ENCODE measurements at regions not wholly inside any gene's neighbourhood (a gene's known extent, or its start where the extent isn't known, plus 50 kb on each side); places are given as distances from the start of the nearest gene placed in this dataset.

DNA sequence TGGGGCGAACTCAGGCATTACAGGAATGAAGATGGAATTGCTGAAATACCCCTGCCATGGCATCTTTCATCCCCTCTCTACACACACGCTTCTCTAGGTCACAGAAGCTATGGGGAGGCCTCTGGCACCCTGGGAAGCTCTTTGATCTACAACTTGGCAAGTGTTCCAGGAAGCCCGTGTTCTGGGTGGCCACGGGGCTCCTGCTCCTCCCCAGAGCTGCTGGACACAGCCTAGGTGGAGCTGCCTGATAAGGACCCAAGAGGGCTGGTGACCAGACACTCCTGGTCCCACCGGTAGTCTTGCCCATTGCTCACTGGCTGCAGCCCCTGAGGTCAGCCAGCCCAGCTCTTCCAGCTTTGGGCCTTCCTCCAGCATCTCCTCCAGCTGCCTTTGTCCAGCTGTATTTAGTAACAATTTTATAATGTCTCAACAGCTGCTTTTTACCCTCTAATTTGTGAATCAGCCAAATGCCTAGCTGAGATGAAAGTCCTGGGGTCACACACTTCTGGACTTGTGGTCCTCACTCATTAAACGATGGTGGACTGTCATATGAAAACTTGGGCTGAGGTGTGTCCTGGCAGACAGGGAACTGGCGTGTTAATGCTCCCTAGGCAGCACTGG, 72.8 kb upstream of the SPATA13 start:
- Histone ChIP-seq H3K9me3 (no peaks in the 10 kb centered on the region), H3K27me3 (0 out of 2 replicates have a peak, but pooled peaks cover 4% of the 10 kb centered on the region), H3K4me3 (ENCODE audit: low read depth, low read length) (no peak overlapping the region), H3K36me3 (no peaks in the 10 kb centered on the region), H3K4me1 (no peaks in the 10 kb centered on the region)
- no peak for DNase-seq
- TF ChIP-seq, protein P1, sequence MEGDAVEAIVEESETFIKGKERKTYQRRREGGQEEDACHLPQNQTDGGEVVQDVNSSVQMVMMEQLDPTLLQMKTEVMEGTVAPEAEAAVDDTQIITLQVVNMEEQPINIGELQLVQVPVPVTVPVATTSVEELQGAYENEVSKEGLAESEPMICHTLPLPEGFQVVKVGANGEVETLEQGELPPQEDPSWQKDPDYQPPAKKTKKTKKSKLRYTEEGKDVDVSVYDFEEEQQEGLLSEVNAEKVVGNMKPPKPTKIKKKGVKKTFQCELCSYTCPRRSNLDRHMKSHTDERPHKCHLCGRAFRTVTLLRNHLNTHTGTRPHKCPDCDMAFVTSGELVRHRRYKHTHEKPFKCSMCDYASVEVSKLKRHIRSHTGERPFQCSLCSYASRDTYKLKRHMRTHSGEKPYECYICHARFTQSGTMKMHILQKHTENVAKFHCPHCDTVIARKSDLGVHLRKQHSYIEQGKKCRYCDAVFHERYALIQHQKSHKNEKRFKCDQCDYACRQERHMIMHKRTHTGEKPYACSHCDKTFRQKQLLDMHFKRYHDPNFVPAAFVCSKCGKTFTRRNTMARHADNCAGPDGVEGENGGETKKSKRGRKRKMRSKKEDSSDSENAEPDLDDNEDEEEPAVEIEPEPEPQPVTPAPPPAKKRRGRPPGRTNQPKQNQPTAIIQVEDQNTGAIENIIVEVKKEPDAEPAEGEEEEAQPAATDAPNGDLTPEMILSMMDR (IDR thresholded peaks at IDR 0.05; ENCODE audit: low read depth, low read length) = no peak

DNA sequence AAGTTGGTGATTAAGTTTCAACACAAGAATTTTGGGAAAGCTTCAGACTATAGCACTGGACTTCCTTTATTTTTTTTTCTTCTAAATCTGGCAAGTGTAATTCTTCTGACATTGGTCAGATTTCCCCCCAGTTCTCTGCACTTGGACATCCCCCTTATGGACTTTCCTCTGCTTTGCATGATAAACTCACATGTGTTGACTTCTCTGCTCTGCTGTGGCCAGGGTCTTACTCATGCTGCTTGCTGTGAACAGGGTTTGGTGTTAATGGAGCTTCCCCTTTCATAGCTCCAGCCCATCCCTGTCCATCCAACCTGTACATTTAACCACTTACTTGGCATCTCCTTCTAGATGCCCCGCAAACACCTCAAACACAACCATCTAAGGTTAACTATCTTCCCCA, 70.5 kb upstream of the SPATA13 start:
- DNase-seq = no peak
- Histone ChIP-seq H3K27me3 (0 out of 2 replicates have a peak, but pooled peaks cover 4% of the 10 kb centered on the region), H3K9me3 (no peaks in the 10 kb centered on the region), H3K4me1 (no peaks in the 10 kb centered on the region), H3K4me3 (ENCODE audit: low read depth, low read length) (no peak overlapping the region), H3K36me3 (no peaks in the 10 kb centered on the region)
- TF ChIP-seq, protein P1 (IDR thresholded peaks at IDR 0.05; ENCODE audit: low read depth, low read length) = no peak

DNA sequence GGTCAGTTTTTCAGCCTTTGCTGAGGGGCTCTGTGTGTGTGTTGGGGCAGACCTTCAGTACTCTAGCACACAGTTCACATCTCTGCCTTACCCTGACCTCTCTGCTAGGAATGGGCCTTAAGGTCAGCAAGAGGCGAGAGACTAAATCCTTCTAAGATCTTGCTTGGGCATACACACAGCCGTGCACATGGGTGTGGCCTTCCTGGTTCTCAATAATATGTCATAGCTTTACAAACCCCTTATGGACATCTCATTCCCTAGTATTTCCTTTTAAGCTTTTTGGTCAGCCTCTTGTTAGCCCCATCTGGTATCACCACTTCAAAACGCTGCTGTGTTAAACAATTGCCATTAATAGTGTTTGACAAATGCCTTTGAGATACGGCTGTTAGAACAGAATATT, 69.4 kb upstream of the SPATA13 start:
- TF ChIP-seq, protein P1 (IDR thresholded peaks at IDR 0.05; ENCODE audit: low read depth, low read length) = no peak
- Histone ChIP-seq H3K9me3 (no peaks in the 10 kb centered on the region), H3K27me3 (0 out of 2 replicates have a peak, but pooled peaks cover 4% of the 10 kb centered on the region), H3K4me1 (no peaks in the 10 kb centered on the region), H3K4me3 (ENCODE audit: low read depth, low read length) (no peak overlapping the region), H3K36me3 (no peaks in the 10 kb centered on the region)
- no peak for DNase-seq

DNA sequence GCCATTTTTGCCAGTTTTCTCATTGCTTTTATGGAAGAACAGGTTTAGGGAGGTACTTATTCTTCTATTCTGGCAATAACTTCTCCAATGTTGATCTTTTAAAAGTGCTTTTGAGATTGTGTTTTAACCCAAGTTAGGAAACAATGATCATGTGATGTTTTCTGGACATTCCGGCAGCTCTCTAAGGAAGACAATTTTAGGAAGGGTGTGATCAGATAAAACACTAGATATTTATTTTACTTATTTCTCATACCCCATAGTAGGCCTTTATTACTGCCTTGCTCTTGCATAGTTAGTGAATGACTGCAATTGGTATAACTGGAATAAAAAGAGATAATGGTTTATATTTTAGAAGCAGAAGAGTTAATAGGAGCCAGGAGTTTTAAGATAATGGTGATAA, 68.4 kb upstream of the SPATA13 start:
- no peaks in the 10 kb centered on the region for H3K4me1 ChIP-seq
- H3K9me3 ChIP-seq = no peaks in the 10 kb centered on the region
- TF ChIP-seq, protein P1 (IDR thresholded peaks at IDR 0.05; ENCODE audit: low read depth, low read length) = no peak
- no peak for DNase-seq
- no peak overlapping the region for H3K4me3 ChIP-seq (ENCODE audit: low read depth, low read length)
- H3K36me3 ChIP-seq = no peaks in the 10 kb centered on the region
- no peaks in the 10 kb centered on the region for H3K27me3 ChIP-seq

DNA sequence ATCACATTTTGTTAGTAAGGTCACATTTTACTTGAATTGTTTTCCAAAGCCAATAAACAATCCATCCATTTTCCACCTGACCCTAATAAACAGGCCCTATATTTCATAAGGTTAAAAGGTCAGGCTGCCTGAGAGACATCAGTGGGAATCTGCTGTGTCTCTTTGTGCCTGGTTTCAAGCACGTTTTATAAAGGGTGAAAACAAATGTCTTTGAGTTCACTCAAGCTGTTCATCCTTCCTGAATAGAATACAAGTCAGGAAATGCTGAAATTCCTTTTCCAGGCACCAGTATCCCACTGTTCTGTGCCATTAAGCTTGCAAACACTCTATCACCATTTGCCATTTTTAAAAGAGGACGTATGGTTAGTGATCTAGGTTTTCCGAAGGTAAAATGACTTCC, 67.5 kb upstream of the SPATA13 start:
- Histone ChIP-seq H3K9me3 (no peaks in the 10 kb centered on the region), H3K27me3 (no peaks in the 10 kb centered on the region), H3K4me3 (ENCODE audit: low read depth, low read length) (no peak overlapping the region), H3K4me1 (no peaks in the 10 kb centered on the region), H3K36me3 (no peaks in the 10 kb centered on the region)
- TF ChIP-seq, protein P1 (IDR thresholded peaks at IDR 0.05; ENCODE audit: low read depth, low read length) = no peak
- no peak for DNase-seq

DNA sequence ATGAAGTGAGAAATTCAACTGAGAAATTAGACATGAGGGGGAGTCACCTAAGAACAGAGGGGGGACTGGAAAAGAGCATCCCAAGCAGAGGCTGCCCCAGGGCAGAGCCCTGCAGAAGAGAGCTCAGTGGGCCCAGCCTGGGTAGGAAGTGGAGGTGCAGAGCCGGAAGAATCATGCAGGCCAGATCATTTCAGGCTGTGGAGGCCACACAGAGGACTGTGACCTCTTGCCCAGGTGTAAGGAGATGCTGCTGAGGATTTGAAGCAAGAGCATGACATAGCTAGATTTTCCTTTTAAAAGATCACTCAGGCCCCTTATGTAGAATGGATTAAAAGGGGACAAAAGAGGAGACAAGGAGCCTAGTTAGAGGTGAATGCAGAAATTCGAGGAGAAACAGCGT, 63.9 kb upstream of the SPATA13 start:
- no peaks in the 10 kb centered on the region for H3K9me3 ChIP-seq
- TF ChIP-seq, protein P1 (IDR thresholded peaks at IDR 0.05; ENCODE audit: low read depth, low read length) = no peak
- H3K27me3 ChIP-seq = no peaks in the 10 kb centered on the region
- no peak for DNase-seq
- no peak overlapping the region for H3K4me3 ChIP-seq (ENCODE audit: low read depth, low read length)
- H3K36me3 ChIP-seq = no peaks in the 10 kb centered on the region
- H3K4me1 ChIP-seq = no peaks in the 10 kb centered on the region

Measured in BE2C (cell line).